ENCODE measurements at regions not wholly inside any gene's neighbourhood (a gene's known extent, or its start where the extent isn't known, plus 50 kb on each side); places are given as distances from the start of the nearest gene placed in this dataset.
"Not testable (repeated sequence)": the region's sequence is repeated elsewhere in the genome, so short reads cannot be mapped to it uniquely, and the experiment has no call there.

- CTCF ChIA-PET = no interaction called here
- Mint-ChIP-seq H3K36me3 (ENCODE audit: low read depth) (no peaks in the 10 kb centered on the region), H3K9me3 (ENCODE audit: insufficient read depth) (no peaks in the 10 kb centered on the region), H3K4me1 (ENCODE audit: low read depth) (no peaks in the 10 kb centered on the region), H3K4me3 (no peak overlapping the region), H3K27ac (no peak overlapping the region), H3K27me3 (ENCODE audit: low read depth) (peaks cover 4% of the 10 kb centered on the region)
- ATAC-seq (no peak), DNase-seq (no peak)
- POLR2A ChIA-PET = no interaction called here
Measured at GRCh38 chr9:15018096-15018637, 107.9 kb upstream of the FREM1 start.

- POLR2A ChIA-PET = no interaction called here
- CTCF ChIA-PET = no interaction called here
- Mint-ChIP-seq H3K27me3 (ENCODE audit: low read depth) (peaks cover 2% of the 10 kb centered on the region), H3K4me1 (ENCODE audit: low read depth) (no peaks in the 10 kb centered on the region), H3K27ac (no peak overlapping the region), H3K36me3 (ENCODE audit: low read depth) (no peaks in the 10 kb centered on the region), H3K9me3 (ENCODE audit: insufficient read depth) (peaks cover 4% of the 10 kb centered on the region), H3K4me3 (no peak overlapping the region)
- DNase-seq (no peak), ATAC-seq (no peak)
Measured at GRCh38 chr9:15010581-15010980, 100.4 kb upstream of the FREM1 start.

GRCh38 chr9:15007698-15008097 is 97.5 kb upstream of the FREM1 start:
- no peaks in the 10 kb centered on the region for H3K36me3 Mint-ChIP-seq (ENCODE audit: low read depth)
- H3K9me3 Mint-ChIP-seq (ENCODE audit: insufficient read depth) = peaks cover 4% of the 10 kb centered on the region
- no peaks in the 10 kb centered on the region for H3K27me3 Mint-ChIP-seq (ENCODE audit: low read depth)
- CTCF ChIA-PET = interaction anchor here (0.6 kb wide), 1 partner anchor 840 kb away, joined by 3 read pairs; no protein-coding TSS in a partner anchor
- no peaks in the 10 kb centered on the region for H3K4me1 Mint-ChIP-seq (ENCODE audit: low read depth)
- POLR2A ChIA-PET = no interaction called here
- ATAC-seq (no peak), DNase-seq (no peak)
- no peak overlapping the region for H3K27ac Mint-ChIP-seq
- no peak overlapping the region for H3K4me3 Mint-ChIP-seq

DNA sequence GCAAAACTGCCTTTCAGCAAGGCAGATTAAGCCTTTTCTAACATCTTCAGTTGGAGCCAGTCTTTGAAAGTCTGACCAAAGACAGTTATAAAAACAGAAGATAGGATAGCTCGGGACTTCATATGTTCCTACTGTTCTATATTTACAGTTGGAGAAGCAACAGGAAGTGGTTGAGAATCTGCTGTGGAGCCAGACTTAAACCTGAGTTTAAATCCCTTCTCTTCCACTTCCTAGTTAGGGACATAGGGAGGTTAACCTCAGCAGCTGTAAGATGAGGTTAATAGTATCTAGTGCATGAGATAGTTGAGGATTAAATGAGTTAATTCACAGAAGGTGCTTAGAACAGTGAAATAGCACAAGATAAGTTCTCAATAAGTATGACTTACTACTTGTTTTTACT is 84.5 kb upstream of the FREM1 start:
- H3K4me3 Mint-ChIP-seq = no peak overlapping the region
- DNase-seq (no peak), ATAC-seq (peak; percentile 7)

GRCh38 chr9:14993901-14994554 is 83.8 kb upstream of the FREM1 start:
- Mint-ChIP-seq H3K36me3 (ENCODE audit: low read depth) (peaks cover 3% of the 10 kb centered on the region), H3K9me3 (ENCODE audit: insufficient read depth) (no peaks in the 10 kb centered on the region), H3K4me3 (peak overlapping the region; percentile 65), H3K27me3 (ENCODE audit: low read depth) (no peaks in the 10 kb centered on the region), H3K27ac (peak overlapping the region; percentile 62), H3K4me1 (ENCODE audit: low read depth) (peaks cover 34% of the 10 kb centered on the region)
- ChIA-PET POLR2A (no interaction called here), CTCF (interaction anchor here (0.7 kb wide), 1 partner anchor 226 kb away, joined by 3 read pairs; no protein-coding TSS in a partner anchor)
- DNase-seq (no peak), ATAC-seq (peak; percentile 66)

More for the DNA sequence above, 84.5 kb upstream of the FREM1 start:
- Mint-ChIP-seq H3K9me3 (ENCODE audit: insufficient read depth) (no peaks in the 10 kb centered on the region), H3K4me1 (ENCODE audit: low read depth) (peaks cover 34% of the 10 kb centered on the region), H3K27ac (peak overlapping the region; percentile 62), H3K27me3 (ENCODE audit: low read depth) (peaks cover 2% of the 10 kb centered on the region), H3K36me3 (ENCODE audit: low read depth) (peaks cover 3% of the 10 kb centered on the region)
- POLR2A ChIA-PET = no interaction called here
- CTCF ChIA-PET = interaction anchor here (0.7 kb wide), 1 partner anchor 226 kb away, joined by 3 read pairs; no protein-coding TSS in a partner anchor

- no peaks in the 10 kb centered on the region for H3K27me3 Mint-ChIP-seq (ENCODE audit: low read depth)
- H3K9me3 Mint-ChIP-seq (ENCODE audit: insufficient read depth) = no peaks in the 10 kb centered on the region
- ChIA-PET CTCF (no interaction called here), POLR2A (no interaction called here)
- H3K4me3 Mint-ChIP-seq = peak overlapping the region; percentile 65
- H3K36me3 Mint-ChIP-seq (ENCODE audit: low read depth) = peaks cover 3% of the 10 kb centered on the region
- peak overlapping the region; percentile 62 for H3K27ac Mint-ChIP-seq
- ATAC-seq (peak; percentile 38), DNase-seq (peak; percentile 32)
- peaks cover 34% of the 10 kb centered on the region for H3K4me1 Mint-ChIP-seq (ENCODE audit: low read depth)
Measured at GRCh38 chr9:14993061-14993800, 83.0 kb upstream of the FREM1 start.

GRCh38 chr9:14992516-14992915 is 82.3 kb upstream of the FREM1 start:
- DNase-seq = no peak
- ChIA-PET POLR2A (no interaction called here), CTCF (no interaction called here)
- ATAC-seq = no peak
- no peaks in the 10 kb centered on the region for H3K27me3 Mint-ChIP-seq (ENCODE audit: low read depth)
- H3K9me3 Mint-ChIP-seq (ENCODE audit: insufficient read depth) = no peaks in the 10 kb centered on the region
- no peak overlapping the region for H3K27ac Mint-ChIP-seq
- peak overlapping the region; percentile 65 for H3K4me3 Mint-ChIP-seq
- H3K4me1 Mint-ChIP-seq (ENCODE audit: low read depth) = peaks cover 34% of the 10 kb centered on the region
- peaks cover 3% of the 10 kb centered on the region for H3K36me3 Mint-ChIP-seq (ENCODE audit: low read depth)

- peaks cover 3% of the 10 kb centered on the region for H3K36me3 Mint-ChIP-seq (ENCODE audit: low read depth)
- peaks cover 34% of the 10 kb centered on the region for H3K4me1 Mint-ChIP-seq (ENCODE audit: low read depth)
- no peak for ATAC-seq
- no peaks in the 10 kb centered on the region for H3K9me3 Mint-ChIP-seq (ENCODE audit: insufficient read depth)
- POLR2A ChIA-PET = no interaction called here
- peak overlapping the region; percentile 65 for H3K4me3 Mint-ChIP-seq
- no peak overlapping the region for H3K27ac Mint-ChIP-seq
- H3K27me3 Mint-ChIP-seq (ENCODE audit: low read depth) = no peaks in the 10 kb centered on the region
- no peak for DNase-seq
- CTCF ChIA-PET = no interaction called here
Measured at GRCh38 chr9:14992081-14992480, 81.9 kb upstream of the FREM1 start.

DNA sequence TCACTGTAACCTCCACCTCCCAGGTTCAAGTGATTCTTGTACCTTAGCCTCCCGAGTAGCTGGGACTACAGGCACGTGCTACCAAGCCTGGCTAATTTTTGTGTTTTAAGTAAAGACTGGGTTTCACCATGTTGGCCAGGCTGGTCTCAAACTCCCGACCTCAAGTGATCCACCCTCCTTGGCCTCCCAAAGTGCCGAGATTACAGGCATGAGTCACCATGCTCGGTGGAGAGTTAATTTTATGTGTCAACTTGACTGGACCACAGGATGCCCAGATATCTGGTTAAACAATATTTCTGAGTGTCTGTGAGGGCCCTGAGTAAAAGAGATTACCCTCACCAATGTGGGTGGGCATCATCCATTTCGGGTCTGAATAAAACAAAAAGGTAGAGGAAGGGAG is 80.4 kb upstream of the FREM1 start:
- CTCF ChIA-PET = not testable (repeated sequence)

GRCh38 chr9:14989811-14990210 is 79.6 kb upstream of the FREM1 start:
- Mint-ChIP-seq H3K9me3 (ENCODE audit: insufficient read depth) (no peaks in the 10 kb centered on the region), H3K27me3 (ENCODE audit: low read depth) (no peaks in the 10 kb centered on the region), H3K36me3 (ENCODE audit: low read depth) (peaks cover 3% of the 10 kb centered on the region), H3K4me1 (ENCODE audit: low read depth) (peaks cover 27% of the 10 kb centered on the region), H3K27ac (no peak overlapping the region), H3K4me3 (no peak overlapping the region)
- DNase-seq = no peak
- no peak for ATAC-seq
- POLR2A ChIA-PET = no interaction called here
- CTCF ChIA-PET = no interaction called here

More for the DNA sequence above, 80.4 kb upstream of the FREM1 start:
- H3K4me3 Mint-ChIP-seq; H3K9me3 Mint-ChIP-seq (ENCODE audit: insufficient read depth); H3K27me3 Mint-ChIP-seq (ENCODE audit: low read depth); ATAC-seq; POLR2A ChIA-PET; DNase-seq; H3K27ac Mint-ChIP-seq; H3K36me3 Mint-ChIP-seq (ENCODE audit: low read depth): not testable (repeated sequence)
- peaks cover 32% of the 10 kb centered on the region for H3K4me1 Mint-ChIP-seq (ENCODE audit: low read depth)

GRCh38 chr9:14989336-14989735 is 79.1 kb upstream of the FREM1 start:
- H3K27me3 Mint-ChIP-seq (ENCODE audit: low read depth); H3K9me3 Mint-ChIP-seq (ENCODE audit: insufficient read depth); DNase-seq; H3K36me3 Mint-ChIP-seq (ENCODE audit: low read depth); H3K4me3 Mint-ChIP-seq; ATAC-seq; H3K27ac Mint-ChIP-seq; CTCF ChIA-PET; POLR2A ChIA-PET: not testable (repeated sequence)
- peaks cover 22% of the 10 kb centered on the region for H3K4me1 Mint-ChIP-seq (ENCODE audit: low read depth)

- H3K4me1 Mint-ChIP-seq (ENCODE audit: low read depth) = peaks cover 11% of the 10 kb centered on the region
- ATAC-seq = no peak
- peaks cover 3% of the 10 kb centered on the region for H3K36me3 Mint-ChIP-seq (ENCODE audit: low read depth)
- no peaks in the 10 kb centered on the region for H3K9me3 Mint-ChIP-seq (ENCODE audit: insufficient read depth)
- H3K27me3 Mint-ChIP-seq (ENCODE audit: low read depth) = peaks cover 2% of the 10 kb centered on the region
- DNase-seq = no peak
- POLR2A ChIA-PET = no interaction called here
- CTCF ChIA-PET = no interaction called here
- H3K27ac Mint-ChIP-seq = no peak overlapping the region
- H3K4me3 Mint-ChIP-seq = no peak overlapping the region
Measured at GRCh38 chr9:14987858-14988257, 77.6 kb upstream of the FREM1 start.

Data from activated CD8-positive, alpha-beta T cell treated with anti-CD3 and anti-CD28 coated beads, Interleukin-2, amount 10 ng/mL, durations not matched to agents 7 days and 5 days (primary cell).